Fibroblast of the conjunctiva (primary cell): ENCODE measurements at regions not wholly inside any gene's neighbourhood (a gene's known extent, or its start where the extent isn't known, plus 50 kb on each side); places are given as distances from the start of the nearest gene placed in this dataset.

Source experiments
- DNase-seq: peaks from one replicate; pipeline ENCODE4 v3.0.0-alpha.2; 2010; ENCODE audit warnings: low read depth

- DNase-seq: no peak
Measured at GRCh38 chr9:135219676-135220600, 132.5 kb downstream of the OLFM1 start.

GRCh38 chr9:135220601-135221575 is 133.4 kb downstream of the OLFM1 start:
- DNase-seq: no peak

DNA sequence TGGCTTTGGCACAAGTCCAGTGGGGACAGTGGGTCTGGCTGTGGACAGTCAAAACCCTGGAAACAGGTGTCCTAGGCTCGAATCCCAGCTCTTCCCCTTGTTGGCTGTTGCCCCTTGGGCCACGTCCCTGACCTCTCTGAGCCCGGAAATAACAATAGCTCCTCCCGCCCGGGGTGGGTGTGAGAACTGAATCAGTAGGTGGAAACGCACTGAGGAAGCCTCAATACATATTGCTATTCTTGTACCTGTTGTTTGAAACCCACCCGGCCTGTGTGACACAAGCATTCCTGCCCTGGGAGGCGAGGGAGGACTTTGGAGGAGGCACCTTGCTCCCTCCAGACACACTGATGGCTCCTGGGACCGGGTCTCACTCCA is 134.1 kb downstream of the OLFM1 start:
- DNase-seq: no peak

GRCh38 chr9:135221951-135222631 is 134.6 kb downstream of the OLFM1 start:
- no peak for DNase-seq

- no peak for DNase-seq
Measured at GRCh38 chr9:135222881-135223760, 135.7 kb downstream of the OLFM1 start.

- DNase-seq: no peak
Measured at GRCh38 chr9:135223831-135224230, 136.4 kb downstream of the OLFM1 start.

GRCh38 chr9:135224286-135224877 is 136.9 kb downstream of the OLFM1 start:
- DNase-seq: no peak

GRCh38 chr9:135224921-135225541 is 137.6 kb downstream of the OLFM1 start:
- DNase-seq: no peak

- DNase-seq: no peak
Measured at GRCh38 chr9:135225619-135226228, 138.3 kb downstream of the OLFM1 start.

GRCh38 chr9:135226369-135227050 is 139.0 kb downstream of the OLFM1 start:
- no peak for DNase-seq

DNA sequence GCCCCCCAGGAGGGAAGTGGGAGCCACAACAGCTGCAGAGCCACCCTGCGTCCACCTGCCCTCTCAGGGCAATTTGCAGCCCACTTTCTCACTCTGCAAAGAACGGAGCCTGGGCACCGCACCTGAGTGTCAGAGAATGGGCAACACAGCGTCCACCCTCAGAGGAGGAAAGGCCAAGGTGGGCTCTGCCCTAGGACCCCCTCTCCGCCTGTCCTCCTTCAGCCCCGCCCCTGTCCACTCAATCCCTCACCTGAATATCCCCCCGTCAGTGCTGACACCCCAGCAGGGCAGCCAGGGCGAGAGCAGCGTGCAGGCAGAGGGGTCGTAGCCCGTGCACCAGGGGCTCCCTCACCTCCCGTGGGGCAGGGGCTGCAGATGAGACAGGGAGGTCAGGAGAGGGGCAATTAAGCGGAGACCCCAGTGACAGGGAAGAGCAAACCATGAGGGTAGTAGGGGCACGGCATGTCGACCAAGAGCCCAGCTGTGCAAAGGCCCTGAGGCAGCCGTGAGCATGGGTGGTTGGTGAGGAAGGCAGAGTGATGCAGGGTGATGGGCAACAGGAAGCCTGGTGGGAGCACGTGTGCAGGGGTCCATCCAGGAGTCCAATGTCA is 140.3 kb downstream of the OLFM1 start:
- DNase-seq: no peak

DNA sequence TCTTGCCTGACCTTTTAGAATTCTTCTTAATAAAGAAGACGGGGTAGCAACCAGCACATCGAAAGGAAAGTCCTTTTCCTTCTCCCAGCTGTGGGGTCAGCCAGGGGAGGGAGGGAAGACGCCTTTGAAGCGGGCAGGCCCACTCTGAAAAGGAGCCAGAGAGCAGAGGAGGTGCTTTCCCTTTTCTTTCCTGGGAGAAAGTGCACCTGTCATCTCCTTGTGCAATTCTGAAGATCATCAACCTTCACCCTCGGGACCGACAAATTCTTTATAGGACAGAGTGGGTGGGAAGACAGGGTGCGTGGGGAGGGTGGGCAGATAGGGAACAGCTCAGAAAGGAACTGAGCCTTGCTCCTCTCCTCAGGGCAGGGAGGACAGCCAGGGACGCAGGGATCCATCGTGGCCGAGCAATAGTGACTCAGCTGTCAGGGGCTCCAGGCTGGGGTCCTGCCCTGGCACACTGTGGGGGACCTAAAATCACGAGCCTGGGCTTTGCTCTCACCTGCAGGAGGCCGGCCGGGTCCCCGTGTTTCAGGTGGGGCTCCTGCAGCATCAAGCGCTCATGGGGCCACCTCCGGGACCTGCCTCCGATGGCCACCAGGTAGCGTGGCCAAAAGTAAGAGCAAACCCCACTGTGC is 141.0 kb downstream of the OLFM1 start:
- DNase-seq: no peak

DNA sequence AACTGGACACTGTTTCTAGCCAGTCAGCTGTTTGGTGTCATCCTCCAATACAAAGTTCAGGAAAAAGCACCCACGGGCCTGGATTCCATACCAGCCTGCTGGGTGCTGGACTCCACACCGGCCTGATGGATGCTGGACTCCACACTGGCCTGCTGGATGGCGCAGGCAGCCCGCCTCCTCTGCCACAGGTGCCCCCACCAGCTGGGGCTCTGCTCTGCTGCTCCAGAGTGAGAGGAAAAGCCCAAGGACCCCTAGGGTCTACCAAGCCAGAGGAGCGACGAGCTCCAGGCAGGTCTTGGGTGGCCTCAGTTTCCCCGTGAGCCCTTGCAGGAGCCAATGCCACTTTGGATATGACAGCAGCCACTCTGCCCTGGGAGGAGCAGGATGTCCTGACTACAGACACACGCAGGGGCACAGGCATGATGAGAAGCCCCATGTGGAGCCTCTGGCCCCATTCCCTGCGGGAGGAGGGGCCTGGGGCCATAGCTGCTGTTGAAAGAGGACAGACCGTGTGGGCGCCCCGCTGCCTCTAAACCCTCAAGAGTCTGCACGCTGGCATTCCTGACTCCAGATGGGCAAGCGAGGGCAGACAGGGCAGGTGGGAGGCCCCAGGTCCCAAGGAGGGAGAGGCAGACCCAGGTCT is 141.6 kb downstream of the OLFM1 start:
- no peak for DNase-seq

DNA sequence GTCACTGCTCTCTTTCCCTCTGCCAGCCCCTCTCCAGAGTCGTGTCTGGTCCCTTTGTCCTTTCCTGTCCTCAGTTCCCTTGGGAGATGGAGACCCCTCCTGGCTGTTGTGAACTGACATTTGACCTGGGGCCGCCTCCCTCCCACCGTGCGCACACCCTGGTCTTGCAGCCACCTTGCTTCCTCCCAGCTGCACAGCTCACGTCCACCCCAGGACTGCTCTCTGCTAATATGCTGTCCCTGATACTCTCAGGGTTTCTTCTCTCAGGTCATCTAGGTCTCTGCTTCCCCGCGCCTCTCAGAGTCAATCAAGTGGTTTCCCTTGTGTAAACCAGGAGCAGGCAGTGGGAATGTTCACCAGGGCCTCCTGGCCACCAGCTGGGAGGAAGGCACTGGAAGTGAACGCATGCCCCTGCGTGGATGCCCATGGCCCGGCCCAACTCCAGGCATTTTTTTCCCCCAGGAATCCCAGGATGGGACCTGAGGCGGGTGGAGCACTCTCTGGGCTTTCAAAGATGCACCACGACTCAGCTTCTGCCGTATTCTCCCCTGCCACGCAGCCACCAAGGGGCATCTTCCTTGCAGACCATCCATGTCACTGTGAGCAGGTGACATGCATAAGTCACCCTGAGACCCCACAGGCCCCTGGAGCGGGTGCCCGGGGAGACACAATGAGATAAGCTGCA is 142.4 kb downstream of the OLFM1 start:
- no peak for DNase-seq

- no peak for DNase-seq
Measured at GRCh38 chr9:135230386-135230765, 142.9 kb downstream of the OLFM1 start.

GRCh38 chr9:135230817-135231520 is 143.5 kb downstream of the OLFM1 start:
- DNase-seq: no peak
